GM13977 (cell line): ENCODE measurements at regions not wholly inside any gene's neighbourhood (a gene's known extent, or its start where the extent isn't known, plus 50 kb on each side); places are given as distances from the start of the nearest gene placed in this dataset.

Source experiments
- DNase-seq: peaks from one replicate; pipeline ENCODE4 v3.0.0; 2012; ENCODE audit warnings: low spot score
- CTCF ChIP-seq: IDR thresholded peaks from 2 replicates; pipeline ENCODE4 v1.5.1; 2012; ENCODE audit warnings: mild to moderate bottlenecking, control low read depth; ENCODE audit not compliant: insufficient read depth; ENCODE audit errors: extremely low read depth, missing control alignments
- in situ Hi-C: fragments of 300-500 bp; cut with MboI; formaldehyde crosslinking; loops from one replicate; pipeline ENCODE4 v1.12.0; 2022; ENCODE audit warnings: low sequenced_read_pairs, low pct_unique_long_range_greater_than_20kb, mixed read lengths, inconsistent platforms; ENCODE audit not compliant: unreplicated experiment

GRCh38 chr5:121688126-121688525, 163.6 kb upstream of the FTMT start:
- in situ Hi-C loops: no loop called here
- no peak for TF ChIP-seq CTCF
- no peak for DNase-seq

GRCh38 chr5:121688781-121689180, 162.9 kb upstream of the FTMT start:
- no peak for TF ChIP-seq CTCF
- in situ Hi-C loops: no loop called here
- DNase-seq: no peak

GRCh38 chr5:121691478-121691877, 160.2 kb upstream of the FTMT start:
- in situ Hi-C loops: no loop called here
- no peak for DNase-seq
- no peak for TF ChIP-seq CTCF

- DNase-seq: no peak
- in situ Hi-C loops: no loop called here
- TF ChIP-seq CTCF: no peak
Measured at GRCh38 chr5:121692158-121692557, 159.5 kb upstream of the FTMT start.

GRCh38 chr5:121693864-121694263, 157.8 kb upstream of the FTMT start:
- TF ChIP-seq CTCF: no peak
- no peak for DNase-seq
- in situ Hi-C loops: no loop called here

GRCh38 chr5:121695307-121695706, 156.4 kb upstream of the FTMT start:
- DNase-seq: no peak
- TF ChIP-seq CTCF: no peak
- in situ Hi-C loops: no loop called here

- no peak for TF ChIP-seq CTCF
- DNase-seq: no peak
- in situ Hi-C loops: no loop called here
Measured at GRCh38 chr5:121698690-121699089, 153.0 kb upstream of the FTMT start.
